GM21737 (cell line): ENCODE measurements at regions not wholly inside any gene's neighbourhood (a gene's known extent, or its start where the extent isn't known, plus 50 kb on each side); places are given as distances from the start of the nearest gene placed in this dataset.
A peak's percentile ranks its signal among the peaks of the same experiment; 100 is the strongest.
"Not testable (repeated sequence)": the region's sequence is repeated elsewhere in the genome, so short reads cannot be mapped to it uniquely, and the experiment has no call there.

Experiments used
- ATAC-seq: cut with Tn5 transposase; IDR thresholded peaks from one replicate; pipeline ENCODE4 v1.9.1; 2021; ENCODE audit warnings: mild to moderate bottlenecking, moderate library complexity; ENCODE audit not compliant: unreplicated experiment

DNA sequence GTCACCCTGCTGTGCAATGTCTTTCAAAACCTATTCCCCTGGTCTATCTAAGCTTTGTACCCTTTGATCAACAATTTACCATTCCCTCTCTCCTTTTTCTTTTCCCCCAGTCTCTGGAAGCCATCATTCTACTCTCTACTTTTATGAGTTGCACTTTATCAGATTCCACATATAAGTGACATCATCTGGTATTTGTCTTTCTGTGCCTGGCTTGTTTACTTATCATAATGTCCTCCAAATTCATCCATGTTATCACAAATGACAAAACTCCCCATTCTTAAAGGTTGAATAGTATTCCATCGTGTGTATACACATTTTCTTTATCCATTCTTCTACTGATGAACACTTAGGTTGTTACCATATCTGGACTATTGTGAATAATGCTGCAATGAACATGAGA is 344.2 kb upstream of the CCNH start:
- ATAC-seq, result no peak

GRCh38 chr5:87755360-87755759 is 342.6 kb upstream of the CCNH start:
- ATAC-seq, result no peak

DNA sequence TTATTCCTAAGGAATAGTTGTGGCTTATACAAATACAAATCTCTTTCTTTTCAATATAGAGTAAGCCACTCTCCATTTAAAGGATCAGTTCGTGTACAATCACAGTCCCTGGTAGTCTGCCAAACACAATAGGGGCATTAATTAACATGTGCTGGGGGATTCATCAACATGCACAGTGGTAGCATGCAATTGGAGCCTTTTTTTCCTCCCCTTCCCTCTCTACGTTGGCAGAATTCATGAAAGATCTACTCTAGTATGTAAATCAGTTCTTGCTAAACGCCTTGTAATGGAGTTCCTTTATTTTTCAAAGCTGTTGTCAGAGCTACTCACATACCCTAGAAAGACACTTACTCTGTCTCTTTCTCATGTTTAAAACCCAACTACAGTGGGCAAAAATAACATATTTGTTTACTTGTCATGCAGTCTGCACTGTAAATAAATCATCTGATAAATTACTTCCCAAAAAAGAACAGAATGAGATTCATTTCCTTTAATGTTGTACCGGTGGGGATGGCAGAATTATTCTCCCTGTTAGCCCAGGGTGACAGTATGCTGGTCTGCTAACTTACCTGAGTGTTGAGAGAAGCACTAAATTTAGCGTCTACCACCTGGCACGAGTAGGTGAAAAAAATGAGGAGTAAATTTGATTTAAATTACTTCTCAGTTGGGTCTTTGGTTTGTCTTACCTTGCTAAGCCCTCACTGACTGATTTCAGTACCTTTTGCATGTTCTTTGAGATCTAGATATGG is 341.5 kb upstream of the CCNH start:
- no peak for ATAC-seq

DNA sequence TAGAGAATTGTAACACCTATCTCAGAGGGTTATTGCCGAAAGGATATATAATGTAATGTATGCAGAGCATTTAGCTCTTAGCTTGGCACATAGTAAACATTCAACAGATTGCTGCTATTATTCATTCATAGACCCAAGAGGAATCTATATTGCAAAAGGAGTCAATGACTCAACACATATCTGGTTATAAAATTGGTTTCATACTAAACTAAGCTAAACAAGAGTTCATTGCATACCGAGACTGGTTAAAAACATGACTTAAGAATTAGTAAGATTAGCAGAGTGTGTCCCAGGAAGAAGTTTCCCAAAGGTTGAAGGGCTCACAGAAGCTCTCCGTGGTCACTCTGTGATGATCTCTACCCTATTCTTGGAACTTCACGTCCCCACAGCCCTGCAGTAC is 339.6 kb upstream of the CCNH start:
- ATAC-seq, result no peak

DNA sequence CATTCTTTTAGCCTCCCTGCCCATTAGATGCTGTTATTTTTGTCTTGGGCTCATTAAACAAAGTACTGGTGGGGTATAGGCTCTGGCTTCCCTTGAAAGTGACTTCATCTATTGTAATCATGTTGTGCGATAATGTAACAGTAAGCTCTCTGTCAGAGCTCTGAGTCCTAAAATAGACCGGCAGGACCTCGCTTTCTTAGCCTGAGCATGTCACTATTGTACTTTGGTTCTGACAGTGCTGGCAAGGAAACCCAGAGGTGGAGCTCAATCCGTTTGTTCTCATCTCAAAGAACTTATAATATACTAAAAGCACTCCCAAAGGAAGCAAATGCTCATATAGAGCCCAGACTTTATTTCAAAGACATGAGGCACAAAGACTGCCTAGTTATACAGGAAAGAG is 339.1 kb upstream of the CCNH start:
- ATAC-seq, result no peak

GRCh38 chr5:87746891-87747377 is 334.2 kb upstream of the CCNH start:
- no peak for ATAC-seq

DNA sequence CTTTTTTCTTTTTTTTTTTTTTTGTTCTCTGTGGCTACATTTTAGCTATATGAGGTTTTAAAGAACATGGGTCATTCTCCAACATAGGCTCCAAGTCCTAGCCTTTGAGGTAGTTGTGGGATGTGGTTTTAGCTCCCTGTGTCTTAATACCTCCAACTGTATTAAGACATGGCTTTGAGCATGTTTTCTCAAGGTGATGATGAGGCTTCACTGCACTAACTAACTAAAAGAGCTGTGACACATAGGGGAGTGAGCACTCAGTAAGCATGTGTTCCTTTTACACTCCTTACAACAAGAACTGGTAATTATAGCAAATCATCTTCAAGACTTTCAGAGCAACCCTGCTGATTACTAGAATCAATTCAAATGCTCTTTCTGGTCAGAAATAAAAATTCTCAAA is 333.6 kb upstream of the CCNH start:
- ATAC-seq, result no peak

- no peak for ATAC-seq
These were observed 329.2 kb upstream of the CCNH start for GRCh38 chr5:87741881-87742280.

DNA sequence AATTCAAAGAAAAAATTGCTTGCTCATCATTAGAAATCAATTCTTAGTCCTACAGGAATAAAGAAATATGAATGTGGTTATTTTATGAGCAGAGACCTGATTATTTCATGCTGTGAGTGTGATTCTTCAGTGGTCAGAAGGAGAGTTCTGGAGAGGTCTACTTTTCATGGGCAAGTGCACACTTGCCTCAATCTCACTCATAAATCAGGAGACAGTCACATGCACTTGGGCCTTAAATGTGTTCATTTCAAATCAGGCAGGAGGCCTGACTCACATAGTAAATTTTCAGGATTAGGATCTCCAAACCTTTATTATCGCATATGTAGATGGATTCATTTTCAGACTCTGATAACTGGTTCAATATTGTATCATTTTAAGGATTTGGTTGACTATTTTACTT is 323.2 kb upstream of the CCNH start:
- no peak for ATAC-seq

GRCh38 chr5:87733897-87734296 is 321.2 kb upstream of the CCNH start:
- ATAC-seq, result no peak

DNA sequence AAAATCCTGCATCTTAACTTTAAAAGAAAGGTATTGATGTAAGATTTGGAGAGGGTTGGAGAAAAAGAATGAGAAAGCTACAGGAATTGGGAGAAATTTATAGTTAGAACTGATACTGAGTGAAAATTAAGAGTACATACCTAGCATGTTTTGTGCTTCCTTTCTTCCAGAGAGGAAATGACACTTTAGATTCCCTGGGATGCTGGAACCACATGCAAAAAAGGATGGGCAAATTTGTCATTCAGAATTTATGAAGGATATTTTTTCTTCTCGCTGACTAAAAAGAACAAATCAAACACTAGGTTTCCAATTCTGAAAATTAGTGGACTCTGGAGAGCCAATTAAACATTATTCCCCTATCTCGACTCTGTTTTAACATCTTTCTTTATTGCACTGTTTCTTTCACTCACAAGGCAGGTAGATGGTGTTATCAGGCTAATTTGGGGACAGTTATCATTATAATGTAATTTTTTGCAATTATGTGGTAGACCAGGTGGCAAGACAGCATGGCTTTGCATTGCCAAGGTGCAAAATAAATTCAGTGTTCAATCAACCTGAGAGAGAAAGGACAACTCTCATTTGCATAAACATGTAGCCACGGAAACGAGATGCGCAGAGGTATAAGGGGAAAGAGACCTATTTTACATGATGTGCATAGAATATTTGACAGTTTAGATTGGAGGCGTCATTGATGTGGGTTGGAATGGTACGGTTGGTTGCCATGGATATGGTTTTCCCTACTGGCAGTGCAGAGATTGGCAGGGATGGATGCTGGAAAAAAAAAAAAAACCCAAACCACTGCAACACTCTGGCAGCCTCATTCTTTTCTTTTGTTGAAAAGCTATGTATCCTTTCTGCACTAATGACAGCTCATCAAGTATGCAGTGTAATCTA is 320.4 kb upstream of the CCNH start:
- ATAC-seq, result no peak

- no peak for ATAC-seq
These were observed 317.1 kb upstream of the CCNH start for GRCh38 chr5:87729781-87730180.

DNA sequence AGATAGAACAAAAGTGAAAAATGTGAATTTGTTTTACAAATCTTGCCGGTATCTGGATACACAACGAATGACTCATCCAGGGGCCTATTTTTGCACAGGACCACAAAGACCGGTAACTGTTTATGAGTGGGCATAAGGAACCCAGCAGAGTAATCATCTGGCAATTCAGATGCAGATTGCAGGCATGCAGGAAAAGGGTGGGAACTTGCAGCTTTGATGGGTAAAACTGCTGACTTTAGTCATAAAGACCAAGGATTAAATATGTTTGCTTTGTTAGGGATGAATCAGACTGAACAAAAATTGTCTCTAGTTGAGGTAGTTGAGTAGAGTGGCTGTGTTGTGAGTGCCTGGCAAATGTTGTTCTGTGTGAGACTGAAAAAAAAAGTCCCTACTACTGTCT is 309.6 kb upstream of the CCNH start:
- ATAC-seq, result no peak

DNA sequence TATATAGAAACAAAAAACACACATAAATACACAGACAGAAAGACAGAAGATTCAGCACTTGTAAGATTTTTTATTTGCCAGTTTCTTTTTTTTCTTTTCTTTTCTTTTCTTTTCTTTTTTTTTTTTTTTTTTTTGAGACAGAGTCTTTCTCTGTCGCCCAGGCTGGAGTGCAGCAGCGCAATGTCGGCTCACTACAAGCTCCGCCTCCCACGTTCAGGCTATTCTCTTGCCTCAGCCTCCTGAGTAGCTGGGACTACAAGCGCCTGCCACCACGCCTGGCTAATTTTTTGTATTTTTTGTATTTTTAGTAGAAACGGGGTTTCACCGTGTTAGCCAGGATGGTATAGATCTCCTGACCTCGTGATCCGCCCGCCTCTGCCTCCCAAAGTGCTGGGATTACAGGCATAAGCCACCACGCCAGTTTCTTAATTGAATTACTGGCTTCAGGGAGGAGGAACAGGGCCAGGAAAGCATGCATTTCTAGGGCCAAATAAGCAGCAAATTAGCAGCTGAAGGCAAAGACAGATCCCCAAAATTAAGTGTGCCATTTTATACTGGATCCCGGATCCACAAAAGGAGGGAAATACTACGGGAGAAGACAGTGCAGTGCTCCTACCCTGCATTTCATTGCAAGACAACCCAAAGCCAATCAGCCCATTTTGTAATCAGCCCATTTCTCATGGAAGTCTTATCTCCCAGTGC is 305.6 kb upstream of the CCNH start:
- not testable (repeated sequence) for ATAC-seq

GRCh38 chr5:87717761-87718160 is 305.0 kb upstream of the CCNH start:
- ATAC-seq, result no peak

- ATAC-seq, result no peak
These were observed 293.1 kb upstream of the CCNH start for GRCh38 chr5:87705876-87706275.

GRCh38 chr5:87686975-87687374 is 274.2 kb upstream of the CCNH start:
- peak; percentile 76 for ATAC-seq

- ATAC-seq, result no peak
These were observed 273.3 kb upstream of the CCNH start for GRCh38 chr5:87686018-87686417.

- ATAC-seq, result no peak
These were observed 261.5 kb upstream of the CCNH start for GRCh38 chr5:87674235-87674634.

- no peak for ATAC-seq
These were observed 258.4 kb upstream of the CCNH start for GRCh38 chr5:87671146-87671545.

DNA sequence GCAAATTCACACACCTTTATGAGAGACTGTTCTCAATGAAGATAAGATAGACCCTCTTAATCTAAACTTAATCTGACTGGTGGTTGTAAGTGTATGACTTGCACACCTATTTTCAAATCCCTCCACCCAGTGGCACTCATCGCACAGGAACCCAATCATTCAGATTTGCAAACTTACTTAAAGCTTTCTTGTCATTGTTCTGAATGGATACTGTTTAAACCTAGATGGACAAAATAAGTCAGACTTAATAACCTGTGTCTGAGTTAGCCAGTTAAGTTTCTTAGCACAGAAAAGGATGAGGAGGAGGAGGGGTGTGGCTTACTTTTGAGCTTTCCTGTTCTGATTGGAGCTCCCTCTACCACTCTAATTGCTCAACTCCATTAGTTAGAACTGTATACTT is 252.4 kb upstream of the CCNH start:
- no peak for ATAC-seq
